GM23338 (cell line): ENCODE measurements at regions not wholly inside any gene's neighbourhood (a gene's known extent, or its start where the extent isn't known, plus 50 kb on each side); places are given as distances from the start of the nearest gene placed in this dataset.

Experiments used
- ATAC-seq: fragments of 200-7000 bp; cut with Tn5 transposase; 3 replicates; pipeline ENCODE4 v1.9.1; 2020
- DNase-seq: peaks from one replicate; pipeline ENCODE4 v3.0.0-alpha.2; 2015; ENCODE audit warnings: low spot score
- H2AFZ ChIP-seq: fragments of 200-600 bp; sonication (generic); 2 replicates; pipeline ENCODE4 v1.8.0; 2016; ENCODE audit warnings: antibody characterized with exemption, mild to moderate bottlenecking, moderate library complexity
- H3F3A ChIP-seq: fragments of 200-600 bp; sonication (generic); replicated peaks from 2 replicates; pipeline ENCODE4 v1.8.0; 2017; ENCODE audit warnings: antibody characterized with exemption, mixed run types, low read depth
- H3K27ac ChIP-seq: fragments of 200-600 bp; sonication (generic); 2 replicates; pipeline ENCODE4 v1.6.1; 2016; ENCODE audit warnings: low read depth
- H3K27me3 ChIP-seq: fragments of 200-600 bp; sonication (generic); 2 replicates; pipeline ENCODE4 v1.8.0; 2016; ENCODE audit warnings: mild to moderate bottlenecking, mixed run types, moderate library complexity; ENCODE audit not compliant: insufficient read depth
- H3K36me3 ChIP-seq: fragments of 200-600 bp; sonication (generic); 2 replicates; pipeline ENCODE4 v1.8.0; 2016; ENCODE audit warnings: mild to moderate bottlenecking; ENCODE audit not compliant: insufficient read depth
- H3K4me1 ChIP-seq: fragments of 200-600 bp; sonication (generic); 2 replicates; pipeline ENCODE4 v1.8.0; 2016; ENCODE audit warnings: mild to moderate bottlenecking, moderate library complexity; ENCODE audit not compliant: insufficient read depth
- H3K4me2 ChIP-seq: fragments of 200-600 bp; sonication (generic); 2 replicates; pipeline ENCODE4 v1.7.1; 2017; ENCODE audit warnings: mixed run types
- H3K4me3 ChIP-seq: fragments of 200-600 bp; sonication (generic); 2 replicates; pipeline ENCODE4 v1.6.1; 2016; ENCODE audit warnings: mixed run types
- H3K79me2 ChIP-seq: fragments of 200-600 bp; sonication (generic); replicated peaks from 2 replicates; pipeline ENCODE4 v1.8.0; 2017; ENCODE audit warnings: mild to moderate bottlenecking; ENCODE audit not compliant: insufficient read depth
- H3K9me2 ChIP-seq: fragments of 200-600 bp; sonication (generic); 2 replicates; pipeline ENCODE4 v1.8.0; 2017; ENCODE audit not compliant: insufficient read depth
- H4K20me1 ChIP-seq: fragments of 200-600 bp; sonication (generic); replicated peaks from 2 replicates; pipeline ENCODE4 v1.8.0; 2017; ENCODE audit warnings: mild to moderate bottlenecking; ENCODE audit not compliant: insufficient read depth
- H3K27ac Mint-ChIP-seq: 2 replicates; pipeline ENCODE4 v1.8.0; 2020; ENCODE audit warnings: inconsistent platforms, mild to moderate bottlenecking, moderate library complexity, mixed read lengths
- H3K27me3 Mint-ChIP-seq: 3 replicates; pipeline ENCODE4 v1.8.0; 2022; ENCODE audit warnings: low read depth, mild to moderate bottlenecking, moderate library complexity, mixed read lengths, inconsistent platforms; ENCODE audit not compliant: insufficient read depth, poor library complexity
- H3K36me3 Mint-ChIP-seq: 3 replicates; pipeline ENCODE4 v1.8.0; 2021; ENCODE audit warnings: low read depth, mild to moderate bottlenecking, inconsistent platforms, moderate library complexity, mixed read lengths
- H3K4me1 Mint-ChIP-seq: 3 replicates; pipeline ENCODE4 v1.8.0; 2020; ENCODE audit warnings: mild to moderate bottlenecking, inconsistent platforms, mixed read lengths
- H3K4me3 Mint-ChIP-seq: 3 replicates; pipeline ENCODE4 v1.8.0; 2021; ENCODE audit warnings: moderate library complexity, mild to moderate bottlenecking, inconsistent platforms, mixed read lengths
- H3K9me3 Mint-ChIP-seq: 3 replicates; pipeline ENCODE4 v1.8.0; 2020; ENCODE audit warnings: moderate library complexity, mild to moderate bottlenecking, inconsistent platforms, mixed read lengths
- NANOG ChIP-seq: IDR thresholded peaks from 2 replicates; pipeline ENCODE4 v1.6.1; 2016; ENCODE audit warnings: antibody characterized with exemption, borderline replicate concordance
- ZNF462 ChIP-seq: fragments of 250-450 bp; sonication (Bioruptor Pico); IDR thresholded peaks from 2 replicates; pipeline ENCODE4 v1.5.0; 2020; ENCODE audit warnings: mild to moderate bottlenecking, moderate library complexity

DNA sequence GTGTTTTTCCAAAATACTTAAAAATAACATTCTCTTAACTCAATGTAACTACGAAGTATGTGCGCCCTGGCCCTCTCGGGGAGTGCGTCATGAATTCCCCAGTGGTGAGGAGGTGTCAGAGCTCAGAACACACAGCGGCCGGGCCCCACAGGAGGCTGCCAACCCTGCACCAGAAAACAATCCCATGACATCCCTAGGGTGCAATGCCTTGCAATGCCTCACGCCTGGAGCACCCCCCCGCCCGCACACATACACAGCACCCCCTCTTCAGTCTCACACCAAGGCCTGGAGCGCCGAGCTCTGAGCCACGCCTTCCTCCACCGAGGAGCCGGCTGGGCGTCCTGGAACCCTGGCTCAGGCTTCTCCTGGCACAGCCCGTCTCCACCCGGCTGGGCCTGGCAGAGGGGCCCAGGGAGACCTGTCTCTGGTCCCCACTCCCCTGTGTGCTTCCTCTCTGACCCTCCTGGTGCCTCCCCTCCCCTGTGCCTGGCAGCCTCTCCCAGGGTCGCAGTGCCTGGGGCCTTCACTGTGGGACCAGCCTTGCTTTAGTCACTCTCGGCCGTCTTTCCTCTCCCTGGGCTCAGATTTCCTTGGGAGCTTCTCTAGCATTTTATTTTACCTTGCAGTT lies 108.2 kb upstream of the ADRA2C start:
- ATAC-seq (peak; percentile 7; the same call in 1 of the 3 replicates), DNase-seq (no peak)
- Mint-ChIP-seq H3K4me1 (peaks cover 27% of the 10 kb centered on the region), H3K36me3 (no peaks in the 10 kb centered on the region), H3K4me3 (no peak overlapping the region), H3K27ac (no peak overlapping the region), H3K9me3 (no peaks in the 10 kb centered on the region), H3K27me3 (peaks cover 14% of the 10 kb centered on the region)
- no peaks in the 10 kb centered on the region for H4K20me1 ChIP-seq
- no peaks in the 10 kb centered on the region for H3K27me3 ChIP-seq
- H3K36me3 ChIP-seq = no peaks in the 10 kb centered on the region
- TF ChIP-seq NANOG = no peak
- H3F3A ChIP-seq = no peaks in the 10 kb centered on the region
- no peak overlapping the region for H3K27ac ChIP-seq
- no peaks in the 10 kb centered on the region for H3K9me2 ChIP-seq
- H3K4me3 ChIP-seq = no peak overlapping the region
- no peak overlapping the region for H2AFZ ChIP-seq
- no peaks in the 10 kb centered on the region for H3K4me1 ChIP-seq
- H3K4me2 ChIP-seq = no peak overlapping the region
- no peaks in the 10 kb centered on the region for H3K79me2 ChIP-seq

GRCh38 chr4:3656416-3657356 lies 109.5 kb upstream of the ADRA2C start:
- no peak overlapping the region for H3K27ac ChIP-seq
- no peaks in the 10 kb centered on the region for H3K4me1 ChIP-seq
- no peak for TF ChIP-seq ZNF462
- no peak overlapping the region for H3K27ac Mint-ChIP-seq
- no peaks in the 10 kb centered on the region for H3F3A ChIP-seq
- ATAC-seq (no peak), DNase-seq (no peak)
- no peaks in the 10 kb centered on the region for H3K36me3 Mint-ChIP-seq
- H3K27me3 Mint-ChIP-seq = peaks cover 22% of the 10 kb centered on the region
- no peaks in the 10 kb centered on the region for H3K36me3 ChIP-seq
- no peaks in the 10 kb centered on the region for H3K27me3 ChIP-seq
- no peaks in the 10 kb centered on the region for H3K79me2 ChIP-seq
- H3K4me3 ChIP-seq = no peak overlapping the region
- no peaks in the 10 kb centered on the region for H4K20me1 ChIP-seq
- H3K4me1 Mint-ChIP-seq = peaks cover 27% of the 10 kb centered on the region
- no peak overlapping the region; the same call in 2 of the 3 replicates for H3K4me3 Mint-ChIP-seq
- no peaks in the 10 kb centered on the region for H3K9me3 Mint-ChIP-seq
- no peaks in the 10 kb centered on the region for H3K9me2 ChIP-seq
- no peak overlapping the region for H3K4me2 ChIP-seq
- peak overlapping the region; percentile 23; the same call in 1 of the 2 replicates for H2AFZ ChIP-seq
